ENCODE measurements at regions not wholly inside any gene's neighbourhood (a gene's known extent, or its start where the extent isn't known, plus 50 kb on each side); places are given as distances from the start of the nearest gene placed in this dataset.

DNA sequence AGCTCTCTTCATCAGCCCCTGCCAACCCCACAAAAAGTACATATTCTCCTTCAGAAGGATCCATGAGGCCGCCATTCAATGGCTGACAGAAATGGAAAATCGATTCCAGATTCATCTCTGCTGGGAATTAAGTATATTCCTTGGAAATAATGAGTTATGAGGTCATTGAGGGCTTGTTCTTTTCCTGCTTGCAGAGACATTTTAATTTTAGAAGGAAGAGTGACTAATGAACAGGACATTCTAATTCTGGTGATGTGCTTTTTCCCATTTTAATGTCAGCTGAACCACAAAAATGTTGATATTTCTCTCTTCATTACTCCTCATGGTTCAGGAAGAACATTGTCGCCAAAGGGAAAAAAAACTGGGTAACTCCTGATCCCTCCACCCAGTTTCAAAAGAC lies 314.0 kb downstream of the PIK3R1 start:
- no peak overlapping the region for H3K27ac ChIP-seq
- peaks cover 0 to 6% of the 10 kb centered on the region in 2 donors for H3K9me3 ChIP-seq
- no peaks in the 10 kb centered on the region for H3K27me3 ChIP-seq
- no peaks in the 10 kb centered on the region for H3K36me3 ChIP-seq
- DNase-seq (no peak), ATAC-seq (no peak)
- H3K4me3 ChIP-seq = no peak overlapping the region
- no peaks in the 10 kb centered on the region for H3K4me1 ChIP-seq
- TF ChIP-seq, protein P1, sequence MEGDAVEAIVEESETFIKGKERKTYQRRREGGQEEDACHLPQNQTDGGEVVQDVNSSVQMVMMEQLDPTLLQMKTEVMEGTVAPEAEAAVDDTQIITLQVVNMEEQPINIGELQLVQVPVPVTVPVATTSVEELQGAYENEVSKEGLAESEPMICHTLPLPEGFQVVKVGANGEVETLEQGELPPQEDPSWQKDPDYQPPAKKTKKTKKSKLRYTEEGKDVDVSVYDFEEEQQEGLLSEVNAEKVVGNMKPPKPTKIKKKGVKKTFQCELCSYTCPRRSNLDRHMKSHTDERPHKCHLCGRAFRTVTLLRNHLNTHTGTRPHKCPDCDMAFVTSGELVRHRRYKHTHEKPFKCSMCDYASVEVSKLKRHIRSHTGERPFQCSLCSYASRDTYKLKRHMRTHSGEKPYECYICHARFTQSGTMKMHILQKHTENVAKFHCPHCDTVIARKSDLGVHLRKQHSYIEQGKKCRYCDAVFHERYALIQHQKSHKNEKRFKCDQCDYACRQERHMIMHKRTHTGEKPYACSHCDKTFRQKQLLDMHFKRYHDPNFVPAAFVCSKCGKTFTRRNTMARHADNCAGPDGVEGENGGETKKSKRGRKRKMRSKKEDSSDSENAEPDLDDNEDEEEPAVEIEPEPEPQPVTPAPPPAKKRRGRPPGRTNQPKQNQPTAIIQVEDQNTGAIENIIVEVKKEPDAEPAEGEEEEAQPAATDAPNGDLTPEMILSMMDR (IDR thresholded peaks at IDR 0.05) = no peak
- intact Hi-C loops (cut with DNase I) = no loop called here

DNA sequence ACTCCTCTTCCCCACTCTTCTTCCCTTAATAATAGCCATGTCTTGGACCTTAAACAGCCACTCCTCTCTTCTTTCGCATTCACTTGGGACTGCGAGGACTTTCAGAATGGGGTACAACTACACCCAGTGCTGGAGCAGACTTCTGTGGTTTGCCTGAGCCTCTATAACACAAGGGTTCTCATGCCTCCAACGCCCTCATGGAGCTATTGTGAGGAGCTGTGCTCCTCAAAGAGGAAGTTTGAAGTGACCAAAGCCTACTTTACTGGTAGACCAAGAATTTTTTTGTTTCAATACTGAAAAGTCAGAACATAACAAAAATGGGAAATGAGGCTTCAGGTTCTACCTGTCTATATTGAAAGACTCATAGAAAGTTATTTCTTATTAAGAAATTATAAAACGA lies 316.4 kb downstream of the PIK3R1 start:
- peaks cover 0 to 6% of the 10 kb centered on the region in 2 donors for H3K9me3 ChIP-seq
- TF ChIP-seq, protein P1 (IDR thresholded peaks at IDR 0.05) = no peak
- intact Hi-C loops (cut with DNase I) = no loop called here
- no peak overlapping the region for H3K27ac ChIP-seq
- H3K4me3 ChIP-seq = no peak overlapping the region
- DNase-seq (no peak), ATAC-seq (no peak)
- no peaks in the 10 kb centered on the region for H3K36me3 ChIP-seq
- H3K27me3 ChIP-seq = no peaks in the 10 kb centered on the region
- H3K4me1 ChIP-seq = no peaks in the 10 kb centered on the region

DNA sequence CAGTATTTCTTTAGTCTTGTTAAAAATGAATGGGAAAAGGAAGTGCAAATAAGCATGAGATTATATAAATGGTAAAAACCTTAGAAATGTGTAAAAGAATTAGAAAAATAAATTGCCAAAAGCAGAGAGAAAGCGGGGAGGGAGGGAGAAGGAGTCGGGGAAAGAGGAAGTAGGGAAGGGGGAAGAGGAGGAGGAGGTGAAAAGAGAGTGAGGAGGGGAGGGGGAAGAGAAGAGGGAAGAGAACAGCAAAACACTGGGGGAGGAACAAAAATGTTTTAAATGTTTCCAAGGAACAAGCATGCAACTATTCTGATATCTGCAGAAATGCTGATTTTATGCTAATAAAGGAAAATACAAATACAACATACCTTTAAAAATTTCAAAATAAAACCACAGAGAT lies 317.5 kb downstream of the PIK3R1 start:
- Histone ChIP-seq H3K9me3 (peaks cover 0 to 4% of the 10 kb centered on the region in 2 donors), H3K4me1 (no peaks in the 10 kb centered on the region), H3K4me3 (no peak overlapping the region), H3K36me3 (no peaks in the 10 kb centered on the region), H3K27ac (no peak overlapping the region), H3K27me3 (no peaks in the 10 kb centered on the region)
- TF ChIP-seq, protein P1 (IDR thresholded peaks at IDR 0.05) = no peak
- DNase-seq (no peak), ATAC-seq (no peak)
- intact Hi-C loops (cut with DNase I) = no loop called here

DNA sequence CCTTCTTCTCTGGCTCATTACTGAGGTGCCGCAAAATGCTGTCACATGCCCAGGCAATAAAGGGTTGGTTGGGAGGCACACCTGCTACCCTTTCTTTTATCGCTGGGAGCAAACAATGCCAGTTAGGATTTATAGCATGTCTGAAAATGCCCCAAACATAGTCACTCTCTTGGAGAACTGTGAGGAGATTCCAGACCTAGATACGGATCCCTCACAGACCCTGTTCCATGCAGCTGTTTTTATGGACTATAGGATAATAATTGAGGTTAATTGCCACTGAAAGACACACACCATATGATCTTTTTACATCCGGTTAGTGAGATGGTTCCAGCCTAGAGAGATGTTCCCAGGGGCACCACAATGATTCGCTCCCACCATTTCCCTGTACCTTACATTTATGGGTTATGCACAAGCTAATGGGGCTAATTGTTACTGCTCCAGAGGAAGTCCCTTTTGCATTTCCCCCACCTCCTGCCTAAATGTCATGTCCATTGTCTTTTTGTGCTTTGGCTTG lies 318.1 kb downstream of the PIK3R1 start:
- TF ChIP-seq, protein P1 (IDR thresholded peaks at IDR 0.05) = no peak
- Histone ChIP-seq H3K27me3 (no peaks in the 10 kb centered on the region), H3K36me3 (no peaks in the 10 kb centered on the region), H3K4me1 (no peaks in the 10 kb centered on the region), H3K27ac (no peak overlapping the region), H3K9me3 (no peaks in the 10 kb centered on the region), H3K4me3 (no peak overlapping the region)
- no peak for DNase-seq
- ATAC-seq = no peak
- intact Hi-C loops (cut with DNase I) = no loop called here

DNA sequence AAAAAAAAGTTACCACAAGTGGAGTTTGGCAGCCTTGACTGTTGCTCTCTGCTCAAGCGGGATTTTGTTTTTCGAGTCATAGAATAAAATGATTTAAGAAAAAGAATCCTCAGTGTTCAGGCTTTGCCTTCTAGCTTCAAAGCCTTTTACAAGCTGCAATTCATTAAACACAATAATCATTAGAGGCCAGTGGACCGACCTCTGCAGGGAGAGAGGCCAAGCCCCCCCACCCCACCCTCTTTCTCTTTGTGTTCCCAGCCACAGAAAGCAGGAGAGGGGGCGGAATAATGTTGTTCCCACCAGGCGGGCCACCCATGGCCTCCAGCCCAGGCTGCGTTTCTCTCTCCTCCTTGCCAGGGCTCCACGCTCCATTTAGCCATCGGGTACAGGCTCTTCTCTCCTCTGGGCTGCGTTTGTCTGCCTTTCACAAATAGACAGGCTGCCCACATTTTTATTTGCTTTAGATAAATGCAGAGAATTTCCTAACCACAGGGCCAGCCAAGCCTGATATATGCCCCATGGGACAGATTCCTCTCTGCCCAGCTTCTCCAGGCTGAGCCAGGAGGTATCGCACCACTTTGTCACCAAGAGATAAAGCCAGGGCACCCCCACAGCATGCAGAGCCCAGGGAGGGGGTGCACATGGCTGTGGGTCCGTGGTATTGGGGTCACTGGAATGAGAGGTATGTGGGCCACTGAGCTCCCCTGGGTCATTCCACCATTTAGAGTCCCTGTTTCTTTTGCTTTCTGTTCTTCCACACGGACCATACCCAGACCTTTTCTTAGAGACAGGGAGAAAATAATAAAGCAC lies 318.8 kb downstream of the PIK3R1 start:
- Histone ChIP-seq H3K4me3 (no peak overlapping the region), H3K9me3 (no peaks in the 10 kb centered on the region), H3K36me3 (no peaks in the 10 kb centered on the region), H3K27me3 (no peaks in the 10 kb centered on the region), H3K27ac (peak overlapping the region in 1 of 2 donors; percentile 63), H3K4me1 (no peaks in the 10 kb centered on the region)
- ATAC-seq (peak; percentile 39), DNase-seq (peak in 2 of 4 donors; percentile 24 to 29)
- TF ChIP-seq, protein P1 (IDR thresholded peaks at IDR 0.05) = no peak
- intact Hi-C loops (cut with DNase I) = no loop called here
